GM20431 (cell line): ENCODE measurements at regions not wholly inside any gene's neighbourhood (a gene's known extent, or its start where the extent isn't known, plus 50 kb on each side); places are given as distances from the start of the nearest gene placed in this dataset.
"Not testable (repeated sequence)": the region's sequence is repeated elsewhere in the genome, so short reads cannot be mapped to it uniquely, and the experiment has no call there.

Experiments
- in situ Hi-C: fragments of 300-500 bp; cut with MseI, MboI; formaldehyde crosslinking; loops from one replicate; pipeline ENCODE4 v1.15.0; 2020; ENCODE audit warnings: low sequenced_read_pairs; ENCODE audit not compliant: unreplicated experiment

- in situ Hi-C loops = no loop called here
Measured at GRCh38 chr2:192487636-192488035, 292.9 kb upstream of the TMEFF2 start.

- in situ Hi-C loops = no loop called here
Measured at GRCh38 chr2:192484903-192485302, 290.2 kb upstream of the TMEFF2 start.

GRCh38 chr2:192480984-192481383, 286.3 kb upstream of the TMEFF2 start:
- in situ Hi-C loops = no loop called here

DNA sequence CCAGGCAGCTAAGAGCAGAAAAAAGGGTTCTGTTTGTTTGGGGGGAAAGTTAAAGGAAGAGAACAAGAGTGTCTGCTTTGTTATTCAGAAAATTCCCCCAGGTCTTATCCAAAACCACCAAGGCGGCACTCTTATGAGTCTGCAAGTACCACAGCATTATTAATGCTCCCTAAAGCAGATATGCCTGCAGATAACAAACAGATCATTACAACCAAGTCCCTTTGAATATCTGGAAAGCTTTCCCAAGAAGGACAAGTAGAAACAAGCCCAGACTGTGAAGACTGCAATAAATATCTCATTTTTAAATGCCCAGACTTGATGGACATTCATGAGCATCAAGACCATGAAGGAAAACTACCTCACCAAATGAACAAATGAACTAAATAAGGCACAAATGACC, 278.6 kb upstream of the TMEFF2 start:
- in situ Hi-C loops = no loop called here

DNA sequence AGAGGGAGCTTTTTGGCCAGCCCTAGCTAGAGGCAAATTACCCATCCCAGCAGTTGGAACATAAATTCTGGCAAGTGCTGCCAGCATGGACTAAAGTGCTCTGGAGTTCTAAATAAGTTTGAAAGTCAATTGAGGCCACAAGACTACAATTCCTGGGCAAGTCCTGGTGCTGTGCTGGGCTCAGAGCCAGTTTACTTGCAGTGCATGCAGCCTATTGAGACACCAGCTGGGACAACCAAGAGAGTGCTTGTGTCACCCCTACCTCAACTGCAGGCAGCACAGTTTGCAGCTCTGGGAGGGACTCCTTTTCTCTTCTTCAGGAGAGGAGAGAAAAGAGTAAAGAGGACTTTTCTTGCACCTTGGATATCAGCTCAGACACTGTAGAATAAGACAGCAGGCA, 277.2 kb upstream of the TMEFF2 start:
- in situ Hi-C loops = no loop called here

DNA sequence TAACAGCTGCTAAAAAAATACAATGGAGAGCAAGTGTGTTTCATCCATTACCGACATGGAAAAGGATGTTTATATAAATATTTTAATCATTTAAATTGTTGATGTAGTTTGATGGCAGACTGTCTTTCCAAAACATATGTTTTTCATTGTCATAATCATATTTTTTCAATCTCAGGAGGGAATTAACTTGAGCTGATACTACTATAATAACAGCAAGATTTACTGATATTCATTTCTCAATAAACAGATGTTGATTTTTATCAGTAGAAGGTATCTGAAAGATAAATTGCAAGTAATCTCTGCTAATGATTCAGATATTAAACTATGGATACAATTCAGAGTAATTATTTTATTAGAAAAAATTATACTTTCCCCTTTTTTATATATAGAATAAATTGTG, 274.9 kb upstream of the TMEFF2 start:
- in situ Hi-C loops = no loop called here

- in situ Hi-C loops = no loop called here
Measured at GRCh38 chr2:192467953-192468660, 273.4 kb upstream of the TMEFF2 start.

GRCh38 chr2:192465141-192465540, 270.4 kb upstream of the TMEFF2 start:
- in situ Hi-C loops = no loop called here

DNA sequence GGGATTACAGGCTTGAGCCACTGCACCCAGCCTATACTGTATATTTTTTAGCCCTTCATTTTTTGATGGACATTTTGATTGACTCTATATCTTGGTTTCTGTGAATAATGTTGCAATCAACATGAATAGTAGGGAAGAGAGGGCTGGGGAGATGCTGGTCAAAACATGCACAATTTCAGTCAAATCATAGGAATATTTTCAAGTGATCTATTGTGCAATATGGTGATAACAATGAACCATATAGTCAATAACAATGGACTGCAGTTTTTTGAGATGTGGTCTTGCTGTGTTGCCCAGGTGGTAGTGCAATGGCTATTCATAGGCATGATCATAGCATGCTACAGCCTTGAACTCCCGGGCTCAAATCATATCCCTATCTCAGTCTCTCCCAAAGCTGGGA, 264.7 kb upstream of the TMEFF2 start:
- in situ Hi-C loops = no loop called here

- in situ Hi-C loops = no loop called here
Measured at GRCh38 chr2:192448881-192449280, 254.1 kb upstream of the TMEFF2 start.

DNA sequence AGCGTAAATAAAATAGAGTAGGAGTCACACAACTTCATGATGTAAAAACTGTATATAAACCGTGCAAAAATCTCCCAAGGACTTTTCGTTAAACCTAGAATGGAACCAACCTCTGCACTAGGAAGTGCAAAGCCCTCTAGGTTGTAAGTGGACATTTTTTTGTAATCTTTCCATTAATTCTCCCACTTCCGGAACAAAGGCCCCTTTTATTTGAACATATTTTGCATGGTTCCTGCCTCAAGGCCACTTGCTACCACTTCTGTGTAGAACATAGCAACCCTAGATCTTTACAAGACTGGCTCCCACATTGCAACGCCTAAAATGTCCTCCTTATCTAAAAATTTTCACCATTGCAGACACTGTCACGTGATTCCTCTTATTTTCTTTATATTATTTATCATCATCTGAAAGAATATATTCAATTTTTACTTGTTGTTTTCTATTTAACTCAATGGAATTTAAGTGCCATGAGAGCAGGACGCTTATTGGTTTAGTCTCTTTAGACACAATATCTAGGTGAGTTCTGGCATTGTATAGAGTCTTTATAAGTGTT, 249.6 kb upstream of the TMEFF2 start:
- in situ Hi-C loops = no loop called here

- in situ Hi-C loops = no loop called here
Measured at GRCh38 chr2:192443831-192444230, 249.1 kb upstream of the TMEFF2 start.

GRCh38 chr2:192438239-192438638, 243.5 kb upstream of the TMEFF2 start:
- in situ Hi-C loops = no loop called here

DNA sequence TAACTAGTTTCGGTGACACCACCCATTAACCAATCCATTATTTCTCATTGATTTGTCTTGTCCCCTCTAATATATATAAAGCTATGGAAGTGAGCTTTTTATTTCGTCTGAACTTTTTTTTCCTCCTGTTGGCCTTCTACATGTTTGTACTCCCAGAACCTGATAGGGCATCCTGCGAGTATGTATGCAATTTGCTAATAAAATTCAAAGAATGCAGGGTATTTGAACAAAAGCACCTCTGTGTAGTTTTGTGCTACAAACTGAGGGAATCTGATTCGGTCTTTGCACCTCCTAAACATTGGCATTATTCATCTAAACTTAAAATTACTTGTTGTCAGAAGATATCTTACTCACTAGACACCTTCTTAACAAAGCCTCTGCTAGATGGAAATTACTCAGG, 242.9 kb upstream of the TMEFF2 start:
- in situ Hi-C loops = no loop called here

DNA sequence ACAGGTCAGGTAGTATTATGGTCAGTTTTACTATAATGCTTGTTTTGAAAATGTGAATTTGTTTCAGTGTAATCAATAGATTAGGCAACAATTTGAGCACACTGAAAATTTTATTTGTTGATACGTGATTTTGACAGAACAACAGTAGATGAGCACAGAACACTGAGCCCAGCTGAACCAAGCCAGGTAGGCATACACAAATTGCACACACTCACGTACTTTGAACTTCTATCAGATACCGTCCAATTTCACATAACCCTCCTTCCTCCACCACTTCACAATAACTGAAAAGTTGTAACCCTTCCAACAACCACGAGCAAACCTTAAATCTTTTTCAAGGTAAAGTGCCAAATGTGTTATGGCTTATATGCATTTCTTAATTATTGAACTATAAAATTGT, 229.5 kb upstream of the TMEFF2 start:
- in situ Hi-C loops = no loop called here

GRCh38 chr2:192419786-192420185, 225.1 kb upstream of the TMEFF2 start:
- in situ Hi-C loops = no loop called here

DNA sequence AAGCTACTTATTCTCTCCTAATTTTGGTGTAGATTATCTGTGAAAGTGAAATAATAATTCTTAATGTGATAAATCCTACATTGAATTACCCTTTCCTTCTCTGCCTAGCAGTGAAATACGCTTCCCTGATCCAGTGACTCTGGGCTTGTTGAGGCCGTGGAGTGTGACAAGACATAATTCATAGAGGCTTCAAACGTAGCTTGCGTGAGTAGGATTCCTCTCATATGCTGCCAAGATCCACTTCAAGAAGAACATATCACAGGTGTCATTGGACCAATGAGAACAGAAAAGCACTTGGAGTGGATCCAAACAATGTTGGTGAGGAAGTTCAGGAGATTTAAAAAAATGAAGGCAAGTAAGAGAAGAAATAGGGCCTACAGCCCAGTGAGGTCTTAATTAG, 221.3 kb upstream of the TMEFF2 start:
- in situ Hi-C loops = no loop called here

GRCh38 chr2:192414794-192415193, 220.1 kb upstream of the TMEFF2 start:
- in situ Hi-C loops = no loop called here

DNA sequence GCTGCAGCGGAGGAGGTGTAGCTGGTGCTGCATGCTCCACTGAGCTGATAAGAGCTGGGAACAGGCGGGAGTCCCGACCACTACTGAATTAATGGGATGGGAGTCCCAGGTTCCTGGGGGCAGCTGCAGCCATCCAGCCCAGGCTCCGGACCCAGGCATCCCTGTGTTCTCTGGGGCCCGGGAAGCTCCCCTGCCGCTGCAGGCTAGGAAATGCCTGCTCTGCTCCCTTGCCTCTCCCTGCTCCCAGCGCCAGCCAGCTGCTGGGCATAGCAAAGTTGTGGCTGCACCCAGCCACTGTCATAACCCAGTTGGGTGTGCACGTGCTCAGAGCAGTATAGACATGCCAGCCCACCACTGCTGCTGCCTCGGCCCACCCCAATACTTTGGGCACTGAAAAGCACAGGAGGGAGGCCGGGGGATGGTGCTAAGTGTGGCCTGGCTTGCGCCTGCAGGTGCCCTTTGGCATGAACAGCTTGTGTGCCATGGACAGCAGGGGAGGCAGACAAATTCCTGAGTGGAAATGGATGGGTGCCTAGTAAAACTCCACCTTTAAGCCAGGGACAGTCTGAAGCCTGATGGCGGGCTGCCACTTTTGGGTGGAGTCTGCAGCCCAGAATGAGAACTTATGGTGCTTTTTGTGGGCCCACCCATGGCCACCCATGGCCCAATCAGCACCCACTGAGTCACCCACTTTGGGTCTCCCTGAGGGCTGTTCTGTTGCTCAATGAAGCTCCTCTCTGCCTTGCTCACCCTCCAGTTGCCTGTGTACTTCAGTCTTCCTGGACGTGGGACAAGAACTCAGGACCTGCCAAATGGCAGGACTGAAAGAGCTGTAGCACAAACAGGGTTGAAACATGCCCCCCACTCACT, 219.3 kb upstream of the TMEFF2 start:
- in situ Hi-C loops = no loop called here

GRCh38 chr2:192412866-192413265, 218.1 kb upstream of the TMEFF2 start:
- in situ Hi-C loops = not testable (repeated sequence)

GRCh38 chr2:192412394-192412793, 217.7 kb upstream of the TMEFF2 start:
- in situ Hi-C loops = no loop called here
